K562 (cell line): ENCODE measurements at regions not wholly inside any gene's neighbourhood (a gene's known extent, or its start where the extent isn't known, plus 50 kb on each side); places are given as distances from the start of the nearest gene placed in this dataset.

Experiments used
- ATAC-seq: fragments of 200-7000 bp; cut with Tn5 transposase; 3 replicates; pipeline ENCODE4 v1.9.1; 2020; ENCODE audit warnings: moderate library complexity
- BruUV-seq: library from RNA; stranded (reverse); fragments of 400-500 nt; replicated peaks from 2 replicates; lab custom pipeline; 2021; lab: Mats Ljungman, UMichigan
- CTCF ChIA-PET: fragments of 300-600 bp; formaldehyde crosslinking; extraction: SDS; loops from one replicate; lab custom pipeline; 2021; ENCODE audit warnings: low intra/inter-chr PET ratio; lab: Yijun Ruan, JAX
- POLR2A ChIA-PET: fragments of 300-600, 350-650 bp; sonication (Branson Sonifier 250); formaldehyde crosslinking; extraction: SDS; loops from one replicate; lab custom pipeline; 2021; ENCODE audit warnings: antibody characterized with exemption, inconsistent platforms; lab: Yijun Ruan, JAX
- DNase-seq, 4 experiments: peaks; one replicate each; pipeline versions ENCODE4 v3.0.0 to v3.0.0-alpha.2; 2011 to 2018; ENCODE audit warnings: low spot score in 3 of 4, mixed read lengths in 3 of 4; ENCODE audit errors: extremely low read depth in 1 of 4
- FAIRE-seq: peaks from 2 replicates; lab custom pipeline; 2011; peaks lifted over from hg19 to GRCh38; lab: Jason Lieb, UNC
- H2AFZ ChIP-seq: 2 replicates; pipeline ENCODE4 v1.6.0; 2011; ENCODE audit warnings: low read depth, low read length, control low read depth, inconsistent platforms
- H3K27ac ChIP-seq: fragments of 200-600 bp; 3 replicates; pipeline ENCODE4 v1.8.0; 2011; ENCODE audit warnings: low read depth, mild to moderate bottlenecking, control low read depth, inconsistent platforms, low read length, moderate library complexity, mixed read lengths; ENCODE audit errors: extremely low read depth
- H3K27me3 ChIP-seq, 2 experiments: fragments of 300-600 bp in 1 of 2; 2 replicates in 1 of 2; 3 replicates in 1 of 2; pipeline versions ENCODE4 v1.6.0 to v1.8.0; 2011; ENCODE audit warnings: inconsistent platforms in 2 of 2, low read length in 2 of 2, mild to moderate bottlenecking in 1 of 2, mixed read lengths in 1 of 2, moderate library complexity in 1 of 2; ENCODE audit not compliant: control insufficient read depth in 2 of 2, insufficient read depth in 2 of 2
- H3K36me3 ChIP-seq: fragments of 300-600 bp; 3 replicates; pipeline ENCODE4 v1.8.0; 2011; ENCODE audit warnings: mild to moderate bottlenecking, low read length, inconsistent platforms; ENCODE audit not compliant: control insufficient read depth, insufficient read depth
- H3K4me1 ChIP-seq, 2 experiments: fragments of 200-600 bp in 1 of 2; replicated peaks in 1 of 2; 2 replicates in 1 of 2; 3 replicates in 1 of 2; pipeline versions ENCODE4 v1.5.1 to v1.8.0; 2011; ENCODE audit warnings: inconsistent platforms in 2 of 2, low read length in 2 of 2, mild to moderate bottlenecking in 1 of 2, mixed read lengths in 1 of 2, moderate library complexity in 1 of 2; ENCODE audit not compliant: control insufficient read depth in 2 of 2, insufficient read depth in 2 of 2
- H3K4me2 ChIP-seq: 2 replicates; pipeline ENCODE4 v1.6.1; 2011; ENCODE audit warnings: low read length, control low read depth, inconsistent platforms, mixed read lengths; ENCODE audit not compliant: insufficient read depth
- H3K4me3 ChIP-seq: fragments of 200-600 bp; sonication (generic), shearing (Covaris generic); 2 replicates; pipeline ENCODE4 v1.5.1; 2016; ENCODE audit warnings: control low read depth, inconsistent platforms
- H3K79me2 ChIP-seq: fragments of 200-600 bp; 3 replicates; pipeline ENCODE4 v1.8.0; 2011; ENCODE audit warnings: low read length, inconsistent platforms; ENCODE audit not compliant: control insufficient read depth, insufficient read depth
- H3K9ac ChIP-seq, 2 experiments: 2 replicates each; pipeline versions ENCODE4 v1.6.0 to v1.6.1; 2011; ENCODE audit warnings: low read depth in 2 of 2, low read length in 2 of 2, control low read depth in 1 of 2, inconsistent platforms in 1 of 2, mild to moderate bottlenecking in 1 of 2, mixed read lengths in 1 of 2; ENCODE audit not compliant: insufficient read depth in 1 of 2
- H3K9me1 ChIP-seq: one replicate; pipeline ENCODE4 v1.6.0; 2011; ENCODE audit warnings: inconsistent platforms, mild to moderate bottlenecking, low read length, moderate library complexity; ENCODE audit not compliant: control insufficient read depth, insufficient read depth
- H3K9me3 ChIP-seq: replicated peaks from 2 replicates; pipeline ENCODE4 v1.5.1; 2011; ENCODE audit warnings: low read depth, low read length, inconsistent platforms; ENCODE audit not compliant: control insufficient read depth, insufficient read depth
- H4K20me1 ChIP-seq: replicated peaks from 2 replicates; pipeline ENCODE4 v1.6.1; 2011; ENCODE audit warnings: low read length, inconsistent platforms, mixed read lengths; ENCODE audit not compliant: control insufficient read depth, insufficient read depth
- CGGBP1 ChIP-seq: fragments of 250-450 bp; sonication (Bioruptor Pico); IDR thresholded peaks from 2 replicates; pipeline ENCODE4 v1.9.0; 2021; ENCODE audit warnings: mild to moderate bottlenecking
- ETS1 ChIP-seq: conservative IDR thresholded peaks from 2 replicates; pipeline ENCODE4 v1.6.1; 2011; ENCODE audit warnings: low read depth, mild to moderate bottlenecking, low read length; ENCODE audit not compliant: control insufficient read depth
- HLTF ChIP-seq: fragments of 450-650 bp; IDR thresholded peaks from 2 replicates; pipeline ENCODE4 v1.6.1; 2016
- MCM7 ChIP-seq, 2 experiments: fragments of 450-650 bp; IDR thresholded peaks; 2 replicates each; pipeline ENCODE4 v1.6.1; 2016 to 2018
- RCOR1 ChIP-seq, 2 experiments: IDR thresholded peaks; 2 replicates each; pipeline ENCODE4 v1.6.1; 2012; ENCODE audit warnings: low read depth in 2 of 2, low read length in 2 of 2, borderline replicate concordance in 1 of 2, improper control_type of control experiment in 1 of 2
- ZNF174 ChIP-seq: fragments of 250-450 bp; sonication (Bioruptor Pico); IDR thresholded peaks from 2 replicates; pipeline ENCODE4 v1.4.0; 2020; ENCODE audit warnings: mild to moderate bottlenecking
- WGBS: fragments of 100-300 bp; shearing (Covaris generic); methylation state at CpG from one replicate; pipeline ENCODE4 v1.1.6; 2016; ENCODE audit warnings: low coverage, mixed read lengths; ENCODE audit not compliant: insufficient coverage; ENCODE audit errors: missing lambda C conversion rate; 5-methylcytosine and 5-hydroxymethylcytosine counted together
- in situ Hi-C: fragments of 300-500 bp; cut with MboI; formaldehyde crosslinking; loops from 4 replicates; pipeline ENCODE4 v1.15.0; 2018; ENCODE audit warnings: inconsistent platforms, mixed read lengths
- intact Hi-C: fragments of 100-400 bp; cut with micrococcal nuclease; formaldehyde crosslinking; loops from 2 replicates; pipeline ENCODE4 v1.14.2; 2022

DNA sequence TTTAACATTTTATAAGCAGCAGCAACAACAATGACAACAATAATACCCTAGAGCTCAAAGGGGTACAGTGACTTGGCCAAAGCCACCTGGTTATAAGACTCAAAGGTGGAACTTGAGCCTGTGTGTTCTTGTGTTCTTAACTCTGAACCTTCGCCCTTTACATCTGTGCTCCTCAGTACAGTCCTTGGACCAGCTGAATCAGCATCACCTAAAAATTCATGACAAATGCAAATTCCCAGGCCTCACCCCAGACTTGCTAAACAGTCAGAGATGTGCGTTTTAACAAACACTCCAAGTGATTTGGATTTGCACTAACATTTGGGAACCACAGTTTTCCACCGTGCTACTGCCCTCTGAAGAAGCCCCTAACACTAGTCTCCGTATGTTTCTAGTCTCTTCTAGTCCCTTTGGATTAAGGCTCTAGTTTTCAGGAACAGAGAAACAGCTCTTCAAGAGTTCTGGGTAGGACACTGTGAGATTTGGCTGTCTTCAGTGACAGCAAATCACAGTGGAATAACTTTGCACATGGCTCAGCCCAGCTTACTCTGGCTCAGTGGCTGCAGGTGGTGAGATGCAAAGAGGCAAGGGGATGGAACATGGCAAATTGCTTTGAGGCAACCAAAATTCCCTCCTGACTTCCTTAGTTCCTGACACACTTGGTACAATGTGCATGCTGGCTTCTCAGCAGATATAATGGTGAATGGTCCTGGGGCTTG, 151.0 kb upstream of the CDH11 start:
- ChIA-PET POLR2A (no interaction called here), CTCF (no interaction called here)
- H3K4me2 ChIP-seq: no peak overlapping the region
- no peaks in the 10 kb centered on the region for H3K4me1 ChIP-seq
- in situ Hi-C loops (no loop called here), intact Hi-C loops (no loop called here)
- H3K79me2 ChIP-seq: no peaks in the 10 kb centered on the region
- no peaks in the 10 kb centered on the region for H4K20me1 ChIP-seq
- no peak overlapping the region for H2AFZ ChIP-seq
- H3K9me3 ChIP-seq: no peaks in the 10 kb centered on the region
- no peak for FAIRE-seq
- H3K9me1 ChIP-seq: no peaks in the 10 kb centered on the region
- no peak overlapping the region for H3K27ac ChIP-seq
- no peak overlapping the region for H3K9ac ChIP-seq
- no peak for DNase-seq
- ATAC-seq: no peak
- TF ChIP-seq ETS1 (no peak), RCOR1 (IDR thresholded peaks at IDR 0.05; ENCODE audit: borderline replicate concordance in 1 of 2, low read depth in 2 of 2, low read length in 2 of 2) (no peak), ZNF174 (CRISPR knock-in tag) (no peak), CGGBP1 (CRISPR knock-in tag) (no peak), MCM7 (IDR thresholded peaks at IDR 0.05) (no peak), HLTF (no peak)
- WGBS: 0% methylated on average over 4 of the region's 4 CpGs
- no peaks in the 10 kb centered on the region for H3K27me3 ChIP-seq
- BruUV-seq: no TSS peak
- H3K4me3 ChIP-seq: no peak overlapping the region
- no peaks in the 10 kb centered on the region for H3K36me3 ChIP-seq
